Calu3 (cell line): ENCODE measurements at regions not wholly inside any gene's neighbourhood (a gene's known extent, or its start where the extent isn't known, plus 50 kb on each side); places are given as distances from the start of the nearest gene placed in this dataset.

Experiments used
- BruUV-seq: library from RNA; stranded (reverse); fragments of 400-500 nt; replicated peaks from 2 replicates; lab custom pipeline; 2021; lab: Mats Ljungman, UMichigan
- CTCF ChIA-PET: fragments of 300-600 bp; sonication (Branson Sonifier 250); formaldehyde crosslinking; loops from one replicate; lab custom pipeline; 2022; ENCODE audit warnings: antibody characterized with exemption; lab: Charles Lee
- DNase-seq: peaks from one replicate; pipeline ENCODE4 v3.0.0; 2022
- H3K27ac Mint-ChIP-seq: one replicate; pipeline ENCODE4 v1.8.0; 2022; ENCODE audit warnings: mixed read lengths; ENCODE audit not compliant: unreplicated experiment
- H3K27me3 Mint-ChIP-seq: one replicate; pipeline ENCODE4 v1.8.0; 2022; ENCODE audit warnings: mixed read lengths; ENCODE audit not compliant: unreplicated experiment
- H3K36me3 Mint-ChIP-seq: one replicate; pipeline ENCODE4 v1.8.0; 2022; ENCODE audit warnings: mild to moderate bottlenecking, moderate library complexity, mixed read lengths; ENCODE audit not compliant: insufficient read depth, unreplicated experiment
- H3K4me1 Mint-ChIP-seq: one replicate; pipeline ENCODE4 v1.8.0; 2022; ENCODE audit warnings: mild to moderate bottlenecking, low read depth, mixed read lengths; ENCODE audit not compliant: unreplicated experiment
- H3K4me3 Mint-ChIP-seq: one replicate; pipeline ENCODE4 v1.8.0; 2022; ENCODE audit warnings: mild to moderate bottlenecking, low read depth, moderate library complexity, mixed read lengths; ENCODE audit not compliant: unreplicated experiment
- H3K9me3 Mint-ChIP-seq: one replicate; pipeline ENCODE4 v1.8.0; 2022; ENCODE audit warnings: low read depth, mixed read lengths; ENCODE audit not compliant: unreplicated experiment
- intact Hi-C: fragments of 100-400 bp; cut with micrococcal nuclease; formaldehyde crosslinking; loops from one replicate; pipeline ENCODE4 v1.10.0; 2022; ENCODE audit not compliant: unreplicated experiment
- TF ChIP-seq, protein P1 (sequence below): fragments of 200-600 bp; IDR thresholded peaks from one replicate; pipeline ENCODE4 v1.8.0; 2022; ENCODE audit warnings: antibody characterized with exemption; ENCODE audit not compliant: unreplicated experiment

DNA sequence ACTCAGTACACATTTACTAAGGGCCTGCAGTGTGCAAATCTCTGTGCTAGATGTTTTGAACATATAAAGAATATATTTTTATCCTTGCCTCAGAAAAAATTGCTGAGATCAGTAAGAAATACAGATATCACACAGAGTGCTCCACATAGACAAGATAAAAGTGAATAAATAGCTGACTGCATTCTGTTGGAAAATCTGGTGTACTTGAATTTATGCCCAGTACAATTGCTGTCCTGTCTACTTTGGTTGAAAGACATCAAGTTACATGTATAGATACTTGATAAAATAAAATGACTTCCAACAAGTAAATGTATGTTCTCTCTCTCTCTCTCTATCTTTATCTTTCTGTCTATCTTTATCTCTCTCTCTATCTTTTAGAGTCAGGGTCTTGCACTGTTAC is 381.2 kb upstream of the CBLB start:
- no peaks in the 10 kb centered on the region for H3K36me3 Mint-ChIP-seq
- H3K4me3 Mint-ChIP-seq, result no peak overlapping the region
- no TSS peak for BruUV-seq
- no peak for DNase-seq
- no peaks in the 10 kb centered on the region for H3K4me1 Mint-ChIP-seq
- TF ChIP-seq, protein P1, sequence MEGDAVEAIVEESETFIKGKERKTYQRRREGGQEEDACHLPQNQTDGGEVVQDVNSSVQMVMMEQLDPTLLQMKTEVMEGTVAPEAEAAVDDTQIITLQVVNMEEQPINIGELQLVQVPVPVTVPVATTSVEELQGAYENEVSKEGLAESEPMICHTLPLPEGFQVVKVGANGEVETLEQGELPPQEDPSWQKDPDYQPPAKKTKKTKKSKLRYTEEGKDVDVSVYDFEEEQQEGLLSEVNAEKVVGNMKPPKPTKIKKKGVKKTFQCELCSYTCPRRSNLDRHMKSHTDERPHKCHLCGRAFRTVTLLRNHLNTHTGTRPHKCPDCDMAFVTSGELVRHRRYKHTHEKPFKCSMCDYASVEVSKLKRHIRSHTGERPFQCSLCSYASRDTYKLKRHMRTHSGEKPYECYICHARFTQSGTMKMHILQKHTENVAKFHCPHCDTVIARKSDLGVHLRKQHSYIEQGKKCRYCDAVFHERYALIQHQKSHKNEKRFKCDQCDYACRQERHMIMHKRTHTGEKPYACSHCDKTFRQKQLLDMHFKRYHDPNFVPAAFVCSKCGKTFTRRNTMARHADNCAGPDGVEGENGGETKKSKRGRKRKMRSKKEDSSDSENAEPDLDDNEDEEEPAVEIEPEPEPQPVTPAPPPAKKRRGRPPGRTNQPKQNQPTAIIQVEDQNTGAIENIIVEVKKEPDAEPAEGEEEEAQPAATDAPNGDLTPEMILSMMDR, result no peak
- no peak overlapping the region for H3K27ac Mint-ChIP-seq
- peaks cover 8% of the 10 kb centered on the region for H3K9me3 Mint-ChIP-seq
- CTCF ChIA-PET, result no interaction called here
- no peaks in the 10 kb centered on the region for H3K27me3 Mint-ChIP-seq
- intact Hi-C loops, result no loop called here

DNA sequence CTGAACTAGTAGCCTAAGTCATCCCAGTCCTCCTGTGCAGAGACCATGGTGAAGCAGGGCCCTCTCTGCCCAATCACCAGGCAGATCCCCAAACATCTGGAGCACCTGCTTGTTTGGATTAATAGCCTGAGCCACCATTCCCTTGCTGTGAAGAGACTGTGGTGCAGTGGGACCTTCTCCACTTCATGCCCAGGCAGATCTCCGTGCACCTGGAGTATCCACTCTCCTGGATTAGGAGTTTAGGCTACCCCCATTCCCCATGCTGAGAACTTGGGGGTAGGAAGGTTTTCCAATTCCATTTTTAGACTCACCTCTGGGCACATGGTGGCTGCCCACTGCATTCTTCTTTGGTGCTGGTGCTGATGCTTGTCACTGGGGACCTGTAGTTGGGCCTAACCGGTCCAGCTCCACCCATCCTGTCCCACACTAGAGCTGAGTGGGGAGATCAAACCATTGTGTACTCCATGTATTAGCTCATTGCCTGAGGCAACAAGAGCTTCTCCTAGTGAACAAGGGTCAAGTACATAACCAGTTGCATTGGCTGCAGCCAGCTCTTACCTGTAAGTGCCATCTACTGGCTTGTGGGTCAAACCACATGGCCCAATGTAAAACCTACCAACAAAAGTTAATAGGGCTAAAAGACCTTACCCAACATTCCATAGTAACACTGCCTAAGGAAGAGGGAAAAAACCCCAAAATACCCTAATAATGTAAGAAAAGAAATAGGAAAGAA is 382.5 kb upstream of the CBLB start:
- intact Hi-C loops, result no loop called here
- Mint-ChIP-seq H3K9me3 (peaks cover 8% of the 10 kb centered on the region), H3K4me3 (no peak overlapping the region), H3K36me3 (no peaks in the 10 kb centered on the region), H3K4me1 (no peaks in the 10 kb centered on the region), H3K27me3 (no peaks in the 10 kb centered on the region), H3K27ac (no peak overlapping the region)
- CTCF ChIA-PET, result no interaction called here
- no peak for DNase-seq
- no TSS peak for BruUV-seq
- TF ChIP-seq, protein P1, result no peak

DNA sequence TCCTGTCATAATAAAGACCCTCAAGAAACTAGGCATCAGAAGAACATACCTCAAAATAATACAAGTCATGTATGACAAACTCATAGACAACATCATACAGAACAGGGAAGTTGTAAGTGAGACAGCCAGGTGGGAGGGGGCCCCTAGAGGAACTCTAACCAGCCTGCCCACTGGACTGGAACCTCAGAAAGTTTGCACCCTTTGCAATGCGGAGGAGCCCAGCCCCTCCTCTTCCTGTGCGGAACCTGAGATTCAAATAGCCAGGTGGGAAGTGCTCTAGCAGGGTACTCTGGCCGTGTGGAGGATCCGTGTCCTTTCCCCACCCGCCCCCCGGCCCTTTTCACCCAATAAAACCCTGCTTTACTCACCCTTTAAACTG is 387.0 kb upstream of the CBLB start:
- CTCF ChIA-PET, result no interaction called here
- DNase-seq, result no peak
- no TSS peak for BruUV-seq
- intact Hi-C loops, result no loop called here
- TF ChIP-seq, protein P1, result no peak
- peaks cover 5% of the 10 kb centered on the region for H3K9me3 Mint-ChIP-seq
- H3K27me3 Mint-ChIP-seq, result no peaks in the 10 kb centered on the region
- no peaks in the 10 kb centered on the region for H3K4me1 Mint-ChIP-seq
- H3K4me3 Mint-ChIP-seq, result no peak overlapping the region
- no peaks in the 10 kb centered on the region for H3K36me3 Mint-ChIP-seq
- no peak overlapping the region for H3K27ac Mint-ChIP-seq

- DNase-seq, result no peak
These were observed 387.6 kb upstream of the CBLB start for GRCh38 chr3:106256249-106256957.

More at GRCh38 chr3:106256249-106256957, 387.6 kb upstream of the CBLB start:
- no TSS peak for BruUV-seq
- peaks cover 4% of the 10 kb centered on the region for H3K9me3 Mint-ChIP-seq
- CTCF ChIA-PET, result no interaction called here
- intact Hi-C loops, result no loop called here
- no peaks in the 10 kb centered on the region for H3K36me3 Mint-ChIP-seq
- H3K27ac Mint-ChIP-seq, result no peak overlapping the region
- H3K27me3 Mint-ChIP-seq, result no peaks in the 10 kb centered on the region
- H3K4me3 Mint-ChIP-seq, result no peak overlapping the region
- H3K4me1 Mint-ChIP-seq, result no peaks in the 10 kb centered on the region
- TF ChIP-seq, protein P1, result no peak
